ENCODE measurements at regions not wholly inside any gene's neighbourhood (a gene's known extent, or its start where the extent isn't known, plus 50 kb on each side); places are given as distances from the start of the nearest gene placed in this dataset.

GRCh38 chr15:69780374-69780773 lies 317.3 kb downstream of the TLE3 start:
- no peak for DNase-seq

- no peak for DNase-seq
Observed at GRCh38 chr15:69780981-69781380, 316.7 kb downstream of the TLE3 start.

GRCh38 chr15:69781411-69782125 lies 316.1 kb downstream of the TLE3 start:
- no peak for DNase-seq

GRCh38 chr15:69782139-69782658 lies 315.5 kb downstream of the TLE3 start:
- DNase-seq: no peak

GRCh38 chr15:69782809-69783208 lies 314.9 kb downstream of the TLE3 start:
- peak; percentile 63 for DNase-seq

GRCh38 chr15:69783211-69783610 lies 314.5 kb downstream of the TLE3 start:
- DNase-seq: no peak

- DNase-seq: no peak
Observed at GRCh38 chr15:69784798-69785566, 312.7 kb downstream of the TLE3 start.

GRCh38 chr15:69786136-69786701 lies 311.5 kb downstream of the TLE3 start:
- no peak for DNase-seq

- no peak for DNase-seq
Observed at GRCh38 chr15:69787791-69788190, 309.9 kb downstream of the TLE3 start.

GRCh38 chr15:69789648-69790393 lies 307.9 kb downstream of the TLE3 start:
- no peak for DNase-seq

- no peak for DNase-seq
Observed at GRCh38 chr15:69790632-69791031, 307.1 kb downstream of the TLE3 start.

- no peak for DNase-seq
Observed at GRCh38 chr15:69792823-69793222, 304.9 kb downstream of the TLE3 start.

GRCh38 chr15:69793431-69793780 lies 304.3 kb downstream of the TLE3 start:
- DNase-seq: no peak

- DNase-seq: no peak
Observed at GRCh38 chr15:69793781-69794451, 303.8 kb downstream of the TLE3 start.

- no peak for DNase-seq
Observed at GRCh38 chr15:69794645-69795469, 302.9 kb downstream of the TLE3 start.

- DNase-seq: no peak
Observed at GRCh38 chr15:69795601-69796000, 302.1 kb downstream of the TLE3 start.

GRCh38 chr15:69797051-69797595 lies 300.6 kb downstream of the TLE3 start:
- no peak for DNase-seq

GRCh38 chr15:69797615-69798014 lies 300.1 kb downstream of the TLE3 start:
- no peak for DNase-seq

- no peak for DNase-seq
Observed at GRCh38 chr15:69798481-69799250, 299.1 kb downstream of the TLE3 start.

GRCh38 chr15:69801144-69801543 lies 296.6 kb downstream of the TLE3 start:
- DNase-seq: no peak

GRCh38 chr15:69802432-69802831 lies 295.3 kb downstream of the TLE3 start:
- no peak for DNase-seq

All from activated naive CD4-positive, alpha-beta T cell treated with anti-CD3 and anti-CD28 coated beads, Interleukin-2, amount 50 U/mL, for 16 hours (primary cell).